Upper lobe of left lung (tissue), 6 donors: ENCODE measurements at regions not wholly inside any gene's neighbourhood (a gene's known extent, or its start where the extent isn't known, plus 50 kb on each side); places are given as distances from the start of the nearest gene placed in this dataset.

Experiments
- ATAC-seq, 2 donors: fragments of 200-7000 bp; cut with Tn5 transposase; one replicate each; pipeline ENCODE4 v1.9.1; 2022; ENCODE audit warnings: mild to moderate bottlenecking in 2 of 2, moderate library complexity in 2 of 2; ENCODE audit not compliant: low FRiP score in 2 of 2
- DNase-seq, 2 donors: peaks; one replicate each; pipeline ENCODE4 v3.0.0-alpha.2; 2019 to 2020
- H3K27ac ChIP-seq, 4 donors: fragments of 200-600 bp; sonication (generic); one replicate each; pipeline ENCODE4 v1.5.1; 2016 to 2019
- H3K27me3 ChIP-seq, 4 donors: fragments of 200-600 bp; sonication (generic); one replicate each; pipeline ENCODE4 v1.5.1; 2017 to 2019
- H3K36me3 ChIP-seq, 4 donors: fragments of 200-600 bp; sonication (generic); one replicate each; pipeline ENCODE4 v1.5.1; 2016 to 2019
- H3K4me1 ChIP-seq, 4 donors: fragments of 200-600 bp; sonication (generic); one replicate each; pipeline ENCODE4 v1.5.1; 2018 to 2019
- H3K4me3 ChIP-seq, 4 donors: fragments of 200-600 bp; sonication (generic); one replicate each; pipeline ENCODE4 v1.5.1; 2017 to 2019; ENCODE audit warnings: mild to moderate bottlenecking in 2 of 4, moderate library complexity in 1 of 4
- H3K9me3 ChIP-seq, 4 donors: fragments of 200-600 bp; sonication (generic); one replicate each; pipeline ENCODE4 v1.5.1; 2018 to 2019
- CTCF ChIP-seq, 6 experiments: fragments of 450-650 bp in 4 of 6; fragments of 200-600 bp in 2 of 6; sonication (generic) in 2 of 6; IDR thresholded peaks; one replicate each; pipeline ENCODE4 v1.5.1; 2016 to 2019; ENCODE audit warnings: antibody characterized with exemption in 6 of 6
- EP300 ChIP-seq, 4 donors: sonication (generic); formaldehyde crosslinking; IDR thresholded peaks; one replicate each; pipeline ENCODE4 v1.5.1; 2017; ENCODE audit warnings: antibody characterized with exemption in 4 of 4, control low read depth in 2 of 4
- POLR2A ChIP-seq, 4 donors: fragments of 450-650 bp; IDR thresholded peaks; one replicate each; pipeline ENCODE4 v1.5.1; 2016 to 2017; ENCODE audit warnings: antibody characterized with exemption in 4 of 4, mild to moderate bottlenecking in 2 of 4
- POLR2AphosphoS5 ChIP-seq, 2 donors: sonication (generic); formaldehyde crosslinking; IDR thresholded peaks; one replicate each; pipeline ENCODE4 v1.5.1; 2017; ENCODE audit warnings: antibody characterized with exemption in 2 of 2
- WGBS, 2 donors: methylation state at CpG; one replicate each; pipeline ENCODE4 v1.1.5; 2017 to 2018; 5-methylcytosine and 5-hydroxymethylcytosine counted together
- donor health status: DM: no; HTN: no; CAD: no; lungs with moderate emphysema.
- donor health status: DM: no; HTN: yes; CAD: no; lungs with severe emphysema.

GRCh38 chr2:236883819-236884218 lies 201.9 kb upstream of the COPS8 start:
- no peak for ATAC-seq
- no peaks in the 10 kb centered on the region for H3K27me3 ChIP-seq

GRCh38 chr2:236884569-236885175 lies 201.0 kb upstream of the COPS8 start:
- 77 to 86% methylated on average over 2 to 5 of the region's 5 CpGs for WGBS, 2 donors

More at GRCh38 chr2:236883819-236884218, 201.9 kb upstream of the COPS8 start:
- Histone ChIP-seq H3K36me3 (no peaks in the 10 kb centered on the region), H3K9me3 (no peaks in the 10 kb centered on the region), H3K27ac (no peak overlapping the region), H3K4me1 (peaks cover 14 to 17% (median 14%) of the 10 kb centered on the region in 4 donors), H3K4me3 (no peak overlapping the region)
- TF ChIP-seq EP300 (IDR thresholded peaks at IDR 0.05) (no peak), CTCF (IDR thresholded peaks at IDR 0.05) (no peak), POLR2AphosphoS5 (IDR thresholded peaks at IDR 0.05) (no peak), POLR2A (IDR thresholded peaks at IDR 0.05) (no peak)
- no peak for DNase-seq
- WGBS, 2 donors = 45 to 65% methylated on average over 1 of the region's 1 CpG

GRCh38 chr2:236886456-236886855 lies 199.2 kb upstream of the COPS8 start:
- 80 to 83% methylated on average over 8 of the region's 8 CpGs for WGBS, 2 donors
- Histone ChIP-seq H3K27ac (no peak overlapping the region), H3K27me3 (no peaks in the 10 kb centered on the region), H3K9me3 (no peaks in the 10 kb centered on the region), H3K36me3 (no peaks in the 10 kb centered on the region), H3K4me1 (peaks cover 14 to 21% (median 16%) of the 10 kb centered on the region in 4 donors), H3K4me3 (no peak overlapping the region)
- DNase-seq (peak in 1 of 2 donors; percentile 15), ATAC-seq (no peak)
- TF ChIP-seq CTCF (IDR thresholded peaks at IDR 0.05) = no peak
- no peak for TF ChIP-seq POLR2A (IDR thresholded peaks at IDR 0.05)
- no peak for TF ChIP-seq POLR2AphosphoS5 (IDR thresholded peaks at IDR 0.05)
- no peak for TF ChIP-seq EP300 (IDR thresholded peaks at IDR 0.05)

More at GRCh38 chr2:236884569-236885175, 201.0 kb upstream of the COPS8 start:
- H3K36me3 ChIP-seq = no peaks in the 10 kb centered on the region
- no peaks in the 10 kb centered on the region for H3K9me3 ChIP-seq
- H3K4me1 ChIP-seq = peaks cover 14 to 21% (median 16%) of the 10 kb centered on the region in 4 donors
- ATAC-seq (peak in 1 of 2 donors; percentile 54), DNase-seq (no peak)
- TF ChIP-seq CTCF (IDR thresholded peaks at IDR 0.05) (no peak), POLR2AphosphoS5 (IDR thresholded peaks at IDR 0.05) (no peak)
- no peak overlapping the region for H3K4me3 ChIP-seq
- no peaks in the 10 kb centered on the region for H3K27me3 ChIP-seq
- H3K27ac ChIP-seq = no peak overlapping the region

GRCh38 chr2:236887531-236887930 lies 198.2 kb upstream of the COPS8 start:
- DNase-seq (no peak), ATAC-seq (peak in 1 of 2 donors; percentile 62)
- Histone ChIP-seq H3K4me3 (no peak overlapping the region), H3K27ac (peak overlapping the region in 3 of 4 donors; percentile 55 to 68 (median 62)), H3K9me3 (no peaks in the 10 kb centered on the region), H3K27me3 (no peaks in the 10 kb centered on the region), H3K4me1 (peaks cover 14 to 21% (median 16%) of the 10 kb centered on the region in 4 donors), H3K36me3 (no peaks in the 10 kb centered on the region)
- 57 to 64% methylated on average over 5 to 6 of the region's 6 CpGs for WGBS, 2 donors
- TF ChIP-seq POLR2AphosphoS5 (IDR thresholded peaks at IDR 0.05) (no peak), CTCF (IDR thresholded peaks at IDR 0.05) (no peak), EP300 (IDR thresholded peaks at IDR 0.05) (no peak), POLR2A (IDR thresholded peaks at IDR 0.05) (no peak)
